Fibroblast of lung (primary cell): ENCODE measurements at regions not wholly inside any gene's neighbourhood (a gene's known extent, or its start where the extent isn't known, plus 50 kb on each side); places are given as distances from the start of the nearest gene placed in this dataset.

Experiments
- DNase-seq, 2 donors: peaks; one replicate each; pipeline versions ENCODE4 v3.0.0 to v3.0.0-alpha.2; 2010; ENCODE audit warnings: low read depth in 2 of 2
- H2AFZ ChIP-seq: 2 replicates; pipeline ENCODE4 v1.5.1; 2012; ENCODE audit warnings: low read length, control low read depth, inconsistent platforms
- H3K27ac ChIP-seq: 2 replicates; pipeline ENCODE4 v1.5.1; 2011; ENCODE audit warnings: low read length, control low read depth; ENCODE audit not compliant: insufficient read depth
- H3K27me3 ChIP-seq: 2 replicates; pipeline ENCODE4 v1.5.1; 2011; ENCODE audit warnings: mild to moderate bottlenecking, low read length; ENCODE audit not compliant: control insufficient read depth, insufficient read depth
- H3K36me3 ChIP-seq: 2 replicates; pipeline ENCODE4 v1.5.1; 2011; ENCODE audit warnings: low read length; ENCODE audit not compliant: control insufficient read depth, insufficient read depth
- H3K4me1 ChIP-seq: 2 replicates; pipeline ENCODE4 v1.5.1; 2011; ENCODE audit warnings: low read length; ENCODE audit not compliant: control insufficient read depth, insufficient read depth; ENCODE audit errors: extremely low read depth
- H3K4me2 ChIP-seq: 2 replicates; pipeline ENCODE4 v1.5.1; 2011; ENCODE audit warnings: low read length, control low read depth; ENCODE audit not compliant: insufficient read depth; ENCODE audit errors: extremely low read depth
- H3K4me3 ChIP-seq, 4 experiments: fragments of 200-600 bp in 1 of 4; sonication (generic) in 1 of 4; replicated peaks in 1 of 4; 2 replicates each; pipeline ENCODE4 v1.5.1; 2011 to 2016; ENCODE audit warnings: low read length in 4 of 4, low read depth in 3 of 4, mild to moderate bottlenecking in 3 of 4, control low read depth in 2 of 4, inconsistent platforms in 1 of 4, mixed read lengths in 1 of 4; ENCODE audit not compliant: insufficient read depth in 1 of 4; ENCODE audit errors: control extremely low read depth in 1 of 4
- H3K79me2 ChIP-seq: 2 replicates; pipeline ENCODE4 v1.5.1; 2012; ENCODE audit warnings: mild to moderate bottlenecking, low read length, inconsistent platforms; ENCODE audit not compliant: control insufficient read depth, insufficient read depth
- H3K9ac ChIP-seq: 2 replicates; pipeline ENCODE4 v1.5.1; 2011; ENCODE audit warnings: mild to moderate bottlenecking, low read length, control low read depth; ENCODE audit not compliant: insufficient read depth
- H3K9me3 ChIP-seq: 2 replicates; pipeline ENCODE4 v1.5.1; 2012; ENCODE audit warnings: low read depth, low read length; ENCODE audit not compliant: control insufficient read depth, insufficient read depth
- H4K20me1 ChIP-seq: 2 replicates; pipeline ENCODE4 v1.5.1; 2011; ENCODE audit warnings: low read length; ENCODE audit not compliant: control insufficient read depth, insufficient read depth; ENCODE audit errors: extremely low read depth
- CTCF ChIP-seq, 2 donors: IDR thresholded peaks in 1 of 2; conservative IDR thresholded peaks in 1 of 2; 1 replicate in 1 of 2; 2 replicates in 1 of 2; pipeline ENCODE4 v1.5.1; 2011 to 2012; ENCODE audit warnings: low read length in 2 of 2, control low read depth in 1 of 2, inconsistent platforms in 1 of 2, low read depth in 1 of 2, mild to moderate bottlenecking in 1 of 2
- EZH2 ChIP-seq: IDR thresholded peaks from 2 replicates; pipeline ENCODE4 v1.5.1; 2012; ENCODE audit warnings: low read length, control low read depth, mild to moderate bottlenecking; ENCODE audit errors: missing control alignments

GRCh38 chr18:39770399-39770798, 2184.6 kb upstream of the PIK3C3 start:
- DNase-seq: no peak
- H3K4me2 ChIP-seq: no peak overlapping the region

GRCh38 chr18:39764873-39765272, 2190.2 kb upstream of the PIK3C3 start:
- no peak overlapping the region for H3K4me2 ChIP-seq
- no peaks in the 10 kb centered on the region for H3K27me3 ChIP-seq
- H3K4me1 ChIP-seq: no peaks in the 10 kb centered on the region
- H3K9ac ChIP-seq: no peak overlapping the region
- H4K20me1 ChIP-seq: no peaks in the 10 kb centered on the region
- no peak overlapping the region for H3K4me3 ChIP-seq
- no peak overlapping the region for H2AFZ ChIP-seq
- H3K27ac ChIP-seq: no peak overlapping the region
- TF ChIP-seq CTCF (conservative IDR thresholded peaks at IDR 0.05 in 1 of 2, IDR thresholded peaks at IDR 0.05 in 1 of 2; ENCODE audit: low read depth in 1 of 2, low read length in 2 of 2) (no peak), EZH2 (no peak)
- DNase-seq: no peak
- H3K36me3 ChIP-seq: no peaks in the 10 kb centered on the region
- H3K79me2 ChIP-seq: no peaks in the 10 kb centered on the region
- H3K9me3 ChIP-seq: no peaks in the 10 kb centered on the region

More at GRCh38 chr18:39770399-39770798, 2184.6 kb upstream of the PIK3C3 start:
- Histone ChIP-seq H2AFZ (no peak overlapping the region), H3K79me2 (no peaks in the 10 kb centered on the region), H3K27ac (no peak overlapping the region), H3K9me3 (no peaks in the 10 kb centered on the region), H3K27me3 (no peaks in the 10 kb centered on the region), H4K20me1 (no peaks in the 10 kb centered on the region), H3K4me1 (no peaks in the 10 kb centered on the region), H3K4me3 (no peak overlapping the region), H3K9ac (no peak overlapping the region), H3K36me3 (no peaks in the 10 kb centered on the region)
- no peak for TF ChIP-seq EZH2
- no peak for TF ChIP-seq CTCF (conservative IDR thresholded peaks at IDR 0.05 in 1 of 2, IDR thresholded peaks at IDR 0.05 in 1 of 2; ENCODE audit: low read depth in 1 of 2, low read length in 2 of 2)

- Histone ChIP-seq H3K9me3 (no peaks in the 10 kb centered on the region), H4K20me1 (no peaks in the 10 kb centered on the region), H3K4me2 (no peak overlapping the region), H3K4me3 (no peak overlapping the region), H3K36me3 (no peaks in the 10 kb centered on the region), H3K27ac (no peak overlapping the region), H2AFZ (no peak overlapping the region), H3K79me2 (no peaks in the 10 kb centered on the region), H3K4me1 (no peaks in the 10 kb centered on the region), H3K27me3 (no peaks in the 10 kb centered on the region), H3K9ac (no peak overlapping the region)
- DNase-seq: no peak
- TF ChIP-seq CTCF (conservative IDR thresholded peaks at IDR 0.05 in 1 of 2, IDR thresholded peaks at IDR 0.05 in 1 of 2; ENCODE audit: low read depth in 1 of 2, low read length in 2 of 2): no peak
- TF ChIP-seq EZH2: no peak
These were observed 2193.8 kb upstream of the PIK3C3 start for GRCh38 chr18:39761273-39761672.
